ENCODE measurements at regions not wholly inside any gene's neighbourhood (a gene's known extent, or its start where the extent isn't known, plus 50 kb on each side); places are given as distances from the start of the nearest gene placed in this dataset.
"Not testable (repeated sequence)": the region's sequence is repeated elsewhere in the genome, so short reads cannot be mapped to it uniquely, and the experiment has no call there.

DNA sequence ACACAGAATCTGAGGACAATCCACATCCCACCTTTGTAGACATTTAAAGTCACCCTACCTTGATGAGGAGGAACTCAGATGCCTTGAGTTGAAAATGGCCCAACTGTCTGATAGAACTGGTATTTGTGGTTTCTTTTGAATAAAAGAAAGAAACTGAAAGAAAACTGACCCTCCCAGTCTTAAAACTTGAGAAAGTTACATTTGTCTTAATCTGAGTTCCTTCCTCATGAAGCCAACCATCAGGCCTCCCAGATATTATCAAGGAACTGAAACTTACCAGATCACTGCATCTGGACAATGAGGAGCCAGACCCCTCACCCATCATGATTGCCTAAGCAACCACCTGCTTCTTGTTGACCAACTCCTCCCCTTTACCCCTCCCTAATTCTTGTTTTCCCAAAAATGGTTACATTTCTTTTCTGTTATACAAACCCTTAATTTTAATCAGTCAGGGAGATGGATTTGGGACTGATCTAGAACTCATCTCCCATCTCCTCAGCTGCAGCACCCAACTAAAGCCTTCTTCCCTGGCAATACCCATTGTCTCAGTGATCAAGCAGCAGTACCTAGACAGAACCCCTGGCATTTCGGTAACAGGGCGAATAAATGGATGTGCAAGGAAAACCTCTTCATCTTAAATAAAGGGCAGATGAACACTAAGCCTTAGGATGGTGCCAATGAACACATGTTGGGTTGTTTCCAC is 72.0 kb upstream of the RESF1 start:
- H3K36me3 ChIP-seq (ENCODE audit: control insufficient read depth, insufficient read depth, low read length), result no peaks in the 10 kb centered on the region
- H3K4me3 ChIP-seq (ENCODE audit: insufficient read depth, low read depth, low read length, poor library complexity, severe bottlenecking), result no peak overlapping the region
- H3K27me3 ChIP-seq (replicated peaks; ENCODE audit: control insufficient read depth, insufficient read depth, low read length, poor library complexity, severe bottlenecking), result no peaks in the 10 kb centered on the region
- peaks cover 25% of the 10 kb centered on the region for H3K9me3 ChIP-seq (ENCODE audit: control insufficient read depth, low read length)
- no peak for DNase-seq
- H3K4me1 ChIP-seq (ENCODE audit: control insufficient read depth, insufficient read depth, low read length, poor library complexity, severe bottlenecking), result peaks cover 5% of the 10 kb centered on the region
- H3K27ac ChIP-seq (ENCODE audit: insufficient read depth, low read length, poor library complexity, severe bottlenecking), result no peak overlapping the region

DNA sequence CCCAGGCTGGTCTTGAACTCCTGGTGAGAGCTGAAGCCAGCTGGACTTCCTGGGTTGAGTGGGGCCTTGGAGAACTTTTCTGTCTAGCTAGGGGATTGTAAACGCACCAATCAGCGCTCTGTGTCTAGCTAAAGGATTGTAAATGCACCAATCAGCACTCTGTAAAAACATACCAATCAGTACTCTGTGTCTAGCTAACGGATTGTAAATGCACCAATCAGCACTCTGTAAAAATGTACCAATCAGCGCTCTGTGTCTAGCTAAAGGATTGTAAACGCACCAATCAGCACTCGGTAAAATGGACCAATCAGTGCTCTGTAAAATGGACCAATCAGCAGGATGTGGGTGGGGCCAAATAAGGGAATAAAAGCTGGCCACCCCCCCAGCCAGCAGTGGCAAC is 76.5 kb upstream of the RESF1 start:
- H3K36me3 ChIP-seq (ENCODE audit: control insufficient read depth, insufficient read depth, low read length); H3K4me1 ChIP-seq (ENCODE audit: control insufficient read depth, insufficient read depth, low read length, poor library complexity, severe bottlenecking); H3K27me3 ChIP-seq (replicated peaks; ENCODE audit: control insufficient read depth, insufficient read depth, low read length, poor library complexity, severe bottlenecking); DNase-seq; H3K4me3 ChIP-seq (ENCODE audit: insufficient read depth, low read depth, low read length, poor library complexity, severe bottlenecking); H3K27ac ChIP-seq (ENCODE audit: insufficient read depth, low read length, poor library complexity, severe bottlenecking): not testable (repeated sequence)
- peaks cover 11% of the 10 kb centered on the region for H3K9me3 ChIP-seq (ENCODE audit: control insufficient read depth, low read length)

DNA sequence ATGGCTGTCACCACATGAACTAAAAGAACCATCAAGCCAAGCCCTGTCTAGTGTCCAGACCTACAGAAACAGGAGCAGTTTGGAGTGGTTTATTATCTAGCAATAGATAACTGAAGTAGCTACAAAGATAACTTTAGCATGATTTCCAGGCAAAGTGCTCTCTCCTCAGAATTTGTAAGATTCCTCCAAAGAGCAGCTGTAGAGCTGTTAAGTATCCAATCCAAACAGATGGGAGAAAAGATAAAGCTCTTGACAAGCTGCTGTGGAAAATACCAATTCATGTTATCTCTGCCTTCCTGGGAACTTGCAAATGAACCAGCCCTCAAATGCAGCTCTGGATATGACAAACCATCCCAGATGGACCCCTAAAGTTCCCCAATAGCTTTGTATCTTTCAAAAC is 78.9 kb upstream of the RESF1 start:
- no peak overlapping the region for H3K27ac ChIP-seq (ENCODE audit: insufficient read depth, low read length, poor library complexity, severe bottlenecking)
- peaks cover 1% of the 10 kb centered on the region for H3K4me1 ChIP-seq (ENCODE audit: control insufficient read depth, insufficient read depth, low read length, poor library complexity, severe bottlenecking)
- H3K9me3 ChIP-seq (ENCODE audit: control insufficient read depth, low read length), result no peaks in the 10 kb centered on the region
- H3K36me3 ChIP-seq (ENCODE audit: control insufficient read depth, insufficient read depth, low read length), result no peaks in the 10 kb centered on the region
- DNase-seq, result no peak
- no peak overlapping the region for H3K4me3 ChIP-seq (ENCODE audit: insufficient read depth, low read depth, low read length, poor library complexity, severe bottlenecking)
- no peaks in the 10 kb centered on the region for H3K27me3 ChIP-seq (replicated peaks; ENCODE audit: control insufficient read depth, insufficient read depth, low read length, poor library complexity, severe bottlenecking)

DNA sequence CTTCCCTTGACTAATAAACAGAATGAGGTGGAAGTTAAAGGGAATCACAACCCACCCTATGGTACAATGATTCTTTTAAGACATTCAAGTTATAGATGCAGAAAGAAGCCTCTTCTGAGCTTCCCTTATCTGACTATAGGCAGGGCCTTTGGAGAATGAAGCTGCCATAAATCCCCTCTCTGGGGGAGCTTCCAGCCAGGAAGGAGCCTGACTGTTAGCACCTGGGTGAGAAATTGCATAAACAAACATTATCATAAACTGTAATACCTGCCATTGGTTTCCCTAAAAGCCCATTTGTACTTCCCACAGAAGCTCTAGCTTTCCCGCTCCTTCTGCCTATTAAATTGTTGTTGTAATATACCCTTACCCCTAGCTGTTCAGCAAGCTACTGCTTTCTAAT is 81.3 kb upstream of the RESF1 start:
- Histone ChIP-seq H3K27me3 (replicated peaks; ENCODE audit: control insufficient read depth, insufficient read depth, low read length, poor library complexity, severe bottlenecking) (no peaks in the 10 kb centered on the region), H3K27ac (ENCODE audit: insufficient read depth, low read length, poor library complexity, severe bottlenecking) (no peak overlapping the region), H3K4me1 (ENCODE audit: control insufficient read depth, insufficient read depth, low read length, poor library complexity, severe bottlenecking) (peaks cover 10% of the 10 kb centered on the region), H3K36me3 (ENCODE audit: control insufficient read depth, insufficient read depth, low read length) (no peaks in the 10 kb centered on the region), H3K9me3 (ENCODE audit: control insufficient read depth, low read length) (no peaks in the 10 kb centered on the region), H3K4me3 (ENCODE audit: insufficient read depth, low read depth, low read length, poor library complexity, severe bottlenecking) (no peak overlapping the region)
- no peak for DNase-seq

DNA sequence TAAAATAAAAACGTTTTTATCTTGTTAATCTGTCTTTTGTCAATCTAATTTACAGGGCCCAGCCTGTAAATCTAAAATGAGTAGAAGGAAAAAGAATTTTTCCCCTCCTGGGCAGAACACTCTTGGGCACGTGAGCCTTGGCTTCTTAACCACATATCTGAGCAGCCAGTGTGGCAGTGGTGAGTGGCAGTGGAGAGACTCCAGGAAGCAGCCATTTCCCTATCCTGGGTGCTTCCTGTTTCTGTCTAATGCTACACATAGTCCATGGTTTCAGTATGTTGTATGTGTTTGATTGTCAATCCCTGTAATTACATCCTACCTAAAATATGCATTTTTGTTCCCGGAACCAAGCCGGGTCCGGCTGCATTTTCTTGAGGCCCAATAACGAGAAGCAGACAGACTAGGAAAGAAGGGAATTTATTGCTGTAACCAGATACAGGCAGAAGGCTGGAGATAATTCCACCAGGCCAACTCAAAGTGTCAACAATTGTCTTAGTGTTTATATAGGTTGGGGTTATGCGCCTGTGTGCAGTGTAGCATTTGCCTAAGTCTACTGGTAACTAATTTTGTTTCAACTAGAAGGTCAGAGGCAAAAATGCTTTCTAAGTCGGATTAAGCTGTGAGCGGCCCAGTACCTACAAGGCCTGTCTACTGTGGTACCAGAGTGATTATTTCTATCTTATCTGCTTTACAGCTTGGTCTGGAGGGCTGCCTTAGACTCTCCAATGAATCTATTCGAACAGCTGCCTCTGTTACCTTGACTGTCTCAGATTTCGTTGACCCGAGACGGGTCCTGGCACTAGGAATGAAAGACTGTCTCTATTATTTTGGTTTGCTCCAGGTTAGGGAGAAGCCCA is 82.4 kb upstream of the RESF1 start:
- Histone ChIP-seq H3K27me3 (replicated peaks; ENCODE audit: control insufficient read depth, insufficient read depth, low read length, poor library complexity, severe bottlenecking) (no peaks in the 10 kb centered on the region), H3K27ac (ENCODE audit: insufficient read depth, low read length, poor library complexity, severe bottlenecking) (no peak overlapping the region), H3K36me3 (ENCODE audit: control insufficient read depth, insufficient read depth, low read length) (no peaks in the 10 kb centered on the region), H3K9me3 (ENCODE audit: control insufficient read depth, low read length) (no peaks in the 10 kb centered on the region), H3K4me3 (ENCODE audit: insufficient read depth, low read depth, low read length, poor library complexity, severe bottlenecking) (no peak overlapping the region), H3K4me1 (ENCODE audit: control insufficient read depth, insufficient read depth, low read length, poor library complexity, severe bottlenecking) (peaks cover 10% of the 10 kb centered on the region)
- DNase-seq, result no peak

DNA sequence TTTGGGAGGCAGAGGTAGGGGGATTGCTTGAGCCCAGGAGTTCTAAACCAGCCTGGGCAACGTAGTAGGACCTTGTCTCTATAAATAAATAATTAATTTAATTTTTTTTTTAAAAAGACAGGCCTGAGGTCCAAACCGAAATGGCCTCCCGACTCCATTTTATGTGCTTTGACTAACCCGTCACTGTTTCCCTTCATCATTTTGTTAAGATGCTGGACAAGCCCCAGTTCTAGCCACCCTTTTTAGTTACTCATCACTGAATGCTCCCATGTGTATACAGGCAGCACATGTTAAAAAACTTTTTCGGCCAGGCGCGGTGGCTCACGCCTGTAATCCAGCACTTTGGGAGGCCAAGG is 83.6 kb upstream of the RESF1 start:
- H3K27me3 ChIP-seq (replicated peaks; ENCODE audit: control insufficient read depth, insufficient read depth, low read length, poor library complexity, severe bottlenecking), result no peaks in the 10 kb centered on the region
- H3K4me1 ChIP-seq (ENCODE audit: control insufficient read depth, insufficient read depth, low read length, poor library complexity, severe bottlenecking), result peaks cover 10% of the 10 kb centered on the region
- H3K36me3 ChIP-seq (ENCODE audit: control insufficient read depth, insufficient read depth, low read length), result no peaks in the 10 kb centered on the region
- peak overlapping the region; percentile 78 for H3K27ac ChIP-seq (ENCODE audit: insufficient read depth, low read length, poor library complexity, severe bottlenecking)
- no peak overlapping the region for H3K4me3 ChIP-seq (ENCODE audit: insufficient read depth, low read depth, low read length, poor library complexity, severe bottlenecking)
- no peak for DNase-seq
- no peaks in the 10 kb centered on the region for H3K9me3 ChIP-seq (ENCODE audit: control insufficient read depth, low read length)

DNA sequence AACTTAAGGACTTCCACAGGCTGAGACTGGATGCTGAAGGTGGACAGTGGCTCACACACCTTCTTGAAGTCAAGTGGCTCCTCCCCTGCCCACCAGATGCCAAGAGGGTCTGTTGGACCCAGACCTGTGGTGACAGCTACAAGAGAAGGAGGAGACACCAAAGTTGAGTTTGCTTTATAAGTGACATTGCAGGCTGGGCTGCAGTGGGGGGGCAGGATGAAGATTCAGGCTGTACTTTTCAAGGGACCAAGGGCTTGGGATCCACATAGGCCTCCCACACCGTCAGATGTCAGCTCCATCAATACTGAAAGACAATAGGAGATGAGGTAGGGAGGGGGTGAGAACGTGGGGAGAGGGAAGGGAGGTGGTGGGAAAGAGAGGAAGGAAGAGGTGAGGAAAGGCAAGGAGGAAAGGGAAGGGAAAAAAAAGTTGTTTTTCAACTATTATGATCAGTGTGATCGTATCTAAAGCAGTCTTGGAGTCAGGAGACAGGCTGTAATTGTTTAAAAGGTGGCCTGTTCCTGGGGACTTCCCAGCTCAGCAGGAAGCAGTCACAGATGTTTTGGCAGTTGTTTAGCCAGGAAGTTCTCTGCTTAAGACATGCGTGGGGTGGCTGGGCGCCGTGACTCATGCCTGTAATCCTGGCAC is 84.1 kb upstream of the RESF1 start:
- Histone ChIP-seq H3K27me3 (replicated peaks; ENCODE audit: control insufficient read depth, insufficient read depth, low read length, poor library complexity, severe bottlenecking) (no peaks in the 10 kb centered on the region), H3K4me1 (ENCODE audit: control insufficient read depth, insufficient read depth, low read length, poor library complexity, severe bottlenecking) (peaks cover 10% of the 10 kb centered on the region), H3K4me3 (ENCODE audit: insufficient read depth, low read depth, low read length, poor library complexity, severe bottlenecking) (no peak overlapping the region), H3K36me3 (ENCODE audit: control insufficient read depth, insufficient read depth, low read length) (no peaks in the 10 kb centered on the region), H3K27ac (ENCODE audit: insufficient read depth, low read length, poor library complexity, severe bottlenecking) (peak overlapping the region; percentile 78), H3K9me3 (ENCODE audit: control insufficient read depth, low read length) (no peaks in the 10 kb centered on the region)
- DNase-seq, result peak; percentile 54 to 62 (median 60)

DNA sequence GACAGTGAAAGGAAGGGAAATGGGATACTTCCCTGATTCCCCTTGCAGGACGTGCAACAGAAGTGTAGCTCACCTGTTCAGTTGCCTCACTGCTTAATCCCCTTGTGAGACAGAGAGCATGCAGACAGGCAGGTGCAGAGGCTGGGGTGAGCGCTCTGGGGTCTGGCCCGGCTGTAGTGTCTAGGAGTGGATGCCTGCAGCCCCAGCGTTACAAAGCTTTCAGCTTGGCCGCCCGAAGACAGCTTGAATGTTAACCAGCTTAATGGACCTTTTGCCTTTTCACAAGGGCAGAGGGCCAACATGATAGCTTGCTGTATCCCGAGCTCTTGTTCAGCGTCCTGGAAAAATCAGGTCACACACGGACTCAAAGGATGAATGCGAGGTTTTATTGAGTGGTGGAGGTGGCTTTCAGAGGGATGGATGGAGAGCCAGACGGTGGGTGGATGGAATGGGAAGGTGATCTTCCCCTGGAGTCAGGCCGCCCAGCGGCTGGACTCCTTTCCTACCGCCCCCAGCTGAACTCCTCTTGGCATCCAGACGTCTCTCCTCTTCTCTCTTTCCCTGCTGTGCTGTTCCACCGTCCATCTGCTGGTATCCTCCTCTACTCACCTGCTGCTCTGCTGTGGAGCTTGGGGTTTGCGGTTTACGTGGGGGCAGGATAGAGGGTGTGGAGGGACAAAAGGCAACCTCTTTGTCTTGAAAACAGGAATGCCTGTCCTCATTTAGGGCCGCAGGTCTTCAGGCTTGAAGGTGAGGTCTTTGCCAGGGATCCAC is 86.2 kb upstream of the RESF1 start:
- no peaks in the 10 kb centered on the region for H3K27me3 ChIP-seq (replicated peaks; ENCODE audit: control insufficient read depth, insufficient read depth, low read length, poor library complexity, severe bottlenecking)
- H3K4me1 ChIP-seq (ENCODE audit: control insufficient read depth, insufficient read depth, low read length, poor library complexity, severe bottlenecking), result peaks cover 10% of the 10 kb centered on the region
- no peak overlapping the region for H3K27ac ChIP-seq (ENCODE audit: insufficient read depth, low read length, poor library complexity, severe bottlenecking)
- no peak for DNase-seq
- H3K9me3 ChIP-seq (ENCODE audit: control insufficient read depth, low read length), result no peaks in the 10 kb centered on the region
- no peak overlapping the region for H3K4me3 ChIP-seq (ENCODE audit: insufficient read depth, low read depth, low read length, poor library complexity, severe bottlenecking)
- H3K36me3 ChIP-seq (ENCODE audit: control insufficient read depth, insufficient read depth, low read length), result no peaks in the 10 kb centered on the region

DNA sequence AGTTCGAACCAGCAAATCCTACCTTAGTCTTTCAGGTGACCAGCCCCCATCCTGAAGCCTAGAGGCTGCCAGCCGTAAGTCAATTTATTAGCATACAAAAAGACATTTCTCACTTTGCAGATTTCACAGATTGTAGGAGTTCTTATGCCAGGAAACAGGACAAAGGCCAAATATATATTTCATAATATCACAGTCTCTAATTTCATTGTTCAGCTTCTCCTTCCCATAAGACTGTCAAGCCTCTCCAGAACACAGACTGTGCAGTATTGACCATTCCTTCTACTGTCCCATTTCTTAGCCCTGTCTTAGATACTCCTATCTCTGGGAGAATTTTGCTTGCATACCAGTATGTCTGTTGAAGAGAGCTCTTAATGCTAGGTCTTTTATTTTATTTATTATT is 89.2 kb upstream of the RESF1 start:
- no peak for DNase-seq
- no peak overlapping the region for H3K4me3 ChIP-seq (ENCODE audit: insufficient read depth, low read depth, low read length, poor library complexity, severe bottlenecking)
- H3K36me3 ChIP-seq (ENCODE audit: control insufficient read depth, insufficient read depth, low read length), result no peaks in the 10 kb centered on the region
- H3K9me3 ChIP-seq (ENCODE audit: control insufficient read depth, low read length), result no peaks in the 10 kb centered on the region
- H3K4me1 ChIP-seq (ENCODE audit: control insufficient read depth, insufficient read depth, low read length, poor library complexity, severe bottlenecking), result peaks cover 5% of the 10 kb centered on the region
- no peak overlapping the region for H3K27ac ChIP-seq (ENCODE audit: insufficient read depth, low read length, poor library complexity, severe bottlenecking)
- H3K27me3 ChIP-seq (replicated peaks; ENCODE audit: control insufficient read depth, insufficient read depth, low read length, poor library complexity, severe bottlenecking), result no peaks in the 10 kb centered on the region
